ENCODE measurements at regions not wholly inside any gene's neighbourhood (a gene's known extent, or its start where the extent isn't known, plus 50 kb on each side); places are given as distances from the start of the nearest gene placed in this dataset.
"Not testable (repeated sequence)": the region's sequence is repeated elsewhere in the genome, so short reads cannot be mapped to it uniquely, and the experiment has no call there.

- no peak for DNase-seq
These were observed 304.8 kb downstream of the CPS1 start for GRCh38 chr2:210861038-210861665.

- DNase-seq: no peak
These were observed 306.1 kb downstream of the CPS1 start for GRCh38 chr2:210862283-210863065.

- DNase-seq: no peak
These were observed 306.9 kb downstream of the CPS1 start for GRCh38 chr2:210863283-210863682.

GRCh38 chr2:210871566-210871965 is 315.2 kb downstream of the CPS1 start:
- not testable (repeated sequence) for DNase-seq

GRCh38 chr2:210873631-210874030 is 317.2 kb downstream of the CPS1 start:
- DNase-seq: no peak

- no peak for DNase-seq
These were observed 327.8 kb downstream of the CPS1 start for GRCh38 chr2:210884227-210884626.

- no peak for DNase-seq
These were observed 331.6 kb downstream of the CPS1 start for GRCh38 chr2:210888035-210888434.

- no peak for DNase-seq
These were observed 338.7 kb downstream of the CPS1 start for GRCh38 chr2:210895132-210895531.

- DNase-seq: no peak
These were observed 342.7 kb downstream of the CPS1 start for GRCh38 chr2:210899131-210899530.

- DNase-seq: no peak
These were observed 344.9 kb downstream of the CPS1 start for GRCh38 chr2:210901326-210901725.

GRCh38 chr2:210912779-210913178 is 356.4 kb downstream of the CPS1 start:
- DNase-seq: no peak

GRCh38 chr2:210913461-210913860 is 357.1 kb downstream of the CPS1 start:
- DNase-seq: no peak

- no peak for DNase-seq
These were observed 359.5 kb downstream of the CPS1 start for GRCh38 chr2:210915912-210916311.

GRCh38 chr2:210917465-210917864 is 361.1 kb downstream of the CPS1 start:
- DNase-seq: no peak

- no peak for DNase-seq
These were observed 362.7 kb downstream of the CPS1 start for GRCh38 chr2:210919128-210919527.

- DNase-seq: no peak
These were observed 366.0 kb downstream of the CPS1 start for GRCh38 chr2:210922419-210922818.

GRCh38 chr2:210928714-210929113 is 372.3 kb downstream of the CPS1 start:
- no peak for DNase-seq

GRCh38 chr2:210938228-210938627 is 381.8 kb downstream of the CPS1 start:
- DNase-seq: no peak

- DNase-seq: no peak
These were observed 390.0 kb downstream of the CPS1 start for GRCh38 chr2:210946395-210946794.

- not testable (repeated sequence) for DNase-seq
These were observed 394.1 kb downstream of the CPS1 start for GRCh38 chr2:210950434-210951060.

- no peak for DNase-seq
These were observed 398.0 kb downstream of the CPS1 start for GRCh38 chr2:210954386-210954907.

- DNase-seq: no peak
These were observed 399.2 kb downstream of the CPS1 start for GRCh38 chr2:210955591-210955990.

GRCh38 chr2:210956101-210956500 is 399.7 kb downstream of the CPS1 start:
- DNase-seq: no peak

GRCh38 chr2:210961249-210961648 is 404.9 kb downstream of the CPS1 start:
- no peak for DNase-seq
